GM23338 (cell line): ENCODE measurements at regions not wholly inside any gene's neighbourhood (a gene's known extent, or its start where the extent isn't known, plus 50 kb on each side); places are given as distances from the start of the nearest gene placed in this dataset.
"Not testable (repeated sequence)": the region's sequence is repeated elsewhere in the genome, so short reads cannot be mapped to it uniquely, and the experiment has no call there.

Experiments used
- CREB1 ChIP-seq: fragments of 250-450 bp; sonication (Bioruptor Pico); IDR thresholded peaks from 2 replicates; pipeline ENCODE4 v1.5.0; 2020; ENCODE audit warnings: low read depth, mild to moderate bottlenecking, moderate library complexity
- EZH2 ChIP-seq: fragments of 200-600 bp; sonication (generic); IDR thresholded peaks from one replicate; pipeline ENCODE4 v1.8.0; 2017; ENCODE audit warnings: antibody characterized with exemption, mild to moderate bottlenecking, low read depth; ENCODE audit not compliant: unreplicated experiment
- EZH2phosphoT487 ChIP-seq: fragments of 200-600 bp; sonication (generic); IDR thresholded peaks from one replicate; pipeline ENCODE4 v1.8.1; 2018; ENCODE audit warnings: antibody characterized with exemption; ENCODE audit not compliant: unreplicated experiment
- JUNB ChIP-seq: IDR thresholded peaks from one replicate; pipeline ENCODE4 v1.6.1; 2016; ENCODE audit warnings: antibody characterized with exemption; ENCODE audit not compliant: unreplicated experiment
- NANOG ChIP-seq: IDR thresholded peaks from 2 replicates; pipeline ENCODE4 v1.6.1; 2016; ENCODE audit warnings: antibody characterized with exemption, borderline replicate concordance
- POLR2AphosphoS5 ChIP-seq: IDR thresholded peaks from 2 replicates; pipeline ENCODE4 v1.6.1; 2016; ENCODE audit warnings: antibody characterized with exemption, low read depth
- ZNF114 ChIP-seq: fragments of 250-450 bp; sonication (Bioruptor Pico); IDR thresholded peaks from 2 replicates; pipeline ENCODE4 v1.5.0; 2020; ENCODE audit warnings: mild to moderate bottlenecking, moderate library complexity
- ZNF331 ChIP-seq: fragments of 250-450 bp; sonication (Bioruptor Pico); IDR thresholded peaks from 2 replicates; pipeline ENCODE4 v1.5.0; 2020; ENCODE audit warnings: low read depth, mild to moderate bottlenecking, moderate library complexity
- TF ChIP-seq, protein P1 (sequence below), 2 experiments: fragments of 200-600 bp in 1 of 2; sonication (generic) in 1 of 2; conservative IDR thresholded peaks; 2 replicates each; pipeline versions ENCODE4 v1.5.1 to v1.6.1; 2016 to 2017; ENCODE audit warnings: antibody characterized with exemption in 2 of 2, low read depth in 2 of 2, mild to moderate bottlenecking in 2 of 2, moderate library complexity in 1 of 2
- TF ChIP-seq, protein P2 (sequence below): IDR thresholded peaks from one replicate; pipeline ENCODE4 v1.6.1; 2018; ENCODE audit warnings: antibody characterized with exemption; ENCODE audit not compliant: unreplicated experiment
- TF ChIP-seq, protein P3 (sequence below): IDR thresholded peaks from 2 replicates; pipeline ENCODE4 v1.6.1; 2016; ENCODE audit warnings: antibody characterized with exemption

DNA sequence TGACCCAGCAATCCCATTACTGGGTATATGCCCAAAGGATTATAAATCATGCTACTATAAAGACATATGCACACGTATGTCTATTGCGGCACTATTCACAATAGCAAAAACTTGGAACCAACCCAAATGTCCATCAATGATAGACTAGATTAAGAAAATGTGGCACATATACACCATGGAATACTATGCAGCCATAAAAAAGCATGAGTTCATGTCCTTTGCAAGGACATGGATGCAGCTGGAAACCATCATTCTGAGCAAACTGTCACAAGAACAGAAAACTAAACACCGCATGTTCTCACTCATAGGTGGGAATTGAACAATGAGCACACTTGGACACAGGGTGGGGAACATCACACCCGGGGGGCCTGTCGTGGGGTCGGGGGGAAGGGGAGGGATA is 80.1 kb upstream of the TMEM170B start:
- TF ChIP-seq, protein P1, sequence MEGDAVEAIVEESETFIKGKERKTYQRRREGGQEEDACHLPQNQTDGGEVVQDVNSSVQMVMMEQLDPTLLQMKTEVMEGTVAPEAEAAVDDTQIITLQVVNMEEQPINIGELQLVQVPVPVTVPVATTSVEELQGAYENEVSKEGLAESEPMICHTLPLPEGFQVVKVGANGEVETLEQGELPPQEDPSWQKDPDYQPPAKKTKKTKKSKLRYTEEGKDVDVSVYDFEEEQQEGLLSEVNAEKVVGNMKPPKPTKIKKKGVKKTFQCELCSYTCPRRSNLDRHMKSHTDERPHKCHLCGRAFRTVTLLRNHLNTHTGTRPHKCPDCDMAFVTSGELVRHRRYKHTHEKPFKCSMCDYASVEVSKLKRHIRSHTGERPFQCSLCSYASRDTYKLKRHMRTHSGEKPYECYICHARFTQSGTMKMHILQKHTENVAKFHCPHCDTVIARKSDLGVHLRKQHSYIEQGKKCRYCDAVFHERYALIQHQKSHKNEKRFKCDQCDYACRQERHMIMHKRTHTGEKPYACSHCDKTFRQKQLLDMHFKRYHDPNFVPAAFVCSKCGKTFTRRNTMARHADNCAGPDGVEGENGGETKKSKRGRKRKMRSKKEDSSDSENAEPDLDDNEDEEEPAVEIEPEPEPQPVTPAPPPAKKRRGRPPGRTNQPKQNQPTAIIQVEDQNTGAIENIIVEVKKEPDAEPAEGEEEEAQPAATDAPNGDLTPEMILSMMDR (conservative IDR thresholded peaks at IDR 0.05; ENCODE audit: low read depth in 2 of 2), result not testable (repeated sequence)
- TF ChIP-seq EZH2phosphoT487; POLR2AphosphoS5; EZH2; CREB1 (CRISPR knock-in tag); NANOG; JUNB; ZNF114 (CRISPR knock-in tag); ZNF331 (CRISPR knock-in tag): not testable (repeated sequence)
- TF ChIP-seq, protein P2, sequence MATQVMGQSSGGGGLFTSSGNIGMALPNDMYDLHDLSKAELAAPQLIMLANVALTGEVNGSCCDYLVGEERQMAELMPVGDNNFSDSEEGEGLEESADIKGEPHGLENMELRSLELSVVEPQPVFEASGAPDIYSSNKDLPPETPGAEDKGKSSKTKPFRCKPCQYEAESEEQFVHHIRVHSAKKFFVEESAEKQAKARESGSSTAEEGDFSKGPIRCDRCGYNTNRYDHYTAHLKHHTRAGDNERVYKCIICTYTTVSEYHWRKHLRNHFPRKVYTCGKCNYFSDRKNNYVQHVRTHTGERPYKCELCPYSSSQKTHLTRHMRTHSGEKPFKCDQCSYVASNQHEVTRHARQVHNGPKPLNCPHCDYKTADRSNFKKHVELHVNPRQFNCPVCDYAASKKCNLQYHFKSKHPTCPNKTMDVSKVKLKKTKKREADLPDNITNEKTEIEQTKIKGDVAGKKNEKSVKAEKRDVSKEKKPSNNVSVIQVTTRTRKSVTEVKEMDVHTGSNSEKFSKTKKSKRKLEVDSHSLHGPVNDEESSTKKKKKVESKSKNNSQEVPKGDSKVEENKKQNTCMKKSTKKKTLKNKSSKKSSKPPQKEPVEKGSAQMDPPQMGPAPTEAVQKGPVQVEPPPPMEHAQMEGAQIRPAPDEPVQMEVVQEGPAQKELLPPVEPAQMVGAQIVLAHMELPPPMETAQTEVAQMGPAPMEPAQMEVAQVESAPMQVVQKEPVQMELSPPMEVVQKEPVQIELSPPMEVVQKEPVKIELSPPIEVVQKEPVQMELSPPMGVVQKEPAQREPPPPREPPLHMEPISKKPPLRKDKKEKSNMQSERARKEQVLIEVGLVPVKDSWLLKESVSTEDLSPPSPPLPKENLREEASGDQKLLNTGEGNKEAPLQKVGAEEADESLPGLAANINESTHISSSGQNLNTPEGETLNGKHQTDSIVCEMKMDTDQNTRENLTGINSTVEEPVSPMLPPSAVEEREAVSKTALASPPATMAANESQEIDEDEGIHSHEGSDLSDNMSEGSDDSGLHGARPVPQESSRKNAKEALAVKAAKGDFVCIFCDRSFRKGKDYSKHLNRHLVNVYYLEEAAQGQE, result not testable (repeated sequence)
- TF ChIP-seq, protein P3, sequence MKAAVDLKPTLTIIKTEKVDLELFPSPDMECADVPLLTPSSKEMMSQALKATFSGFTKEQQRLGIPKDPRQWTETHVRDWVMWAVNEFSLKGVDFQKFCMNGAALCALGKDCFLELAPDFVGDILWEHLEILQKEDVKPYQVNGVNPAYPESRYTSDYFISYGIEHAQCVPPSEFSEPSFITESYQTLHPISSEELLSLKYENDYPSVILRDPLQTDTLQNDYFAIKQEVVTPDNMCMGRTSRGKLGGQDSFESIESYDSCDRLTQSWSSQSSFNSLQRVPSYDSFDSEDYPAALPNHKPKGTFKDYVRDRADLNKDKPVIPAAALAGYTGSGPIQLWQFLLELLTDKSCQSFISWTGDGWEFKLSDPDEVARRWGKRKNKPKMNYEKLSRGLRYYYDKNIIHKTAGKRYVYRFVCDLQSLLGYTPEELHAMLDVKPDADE, result not testable (repeated sequence)
